Gastrocnemius medialis (tissue), 4 donors: ENCODE measurements at regions not wholly inside any gene's neighbourhood (a gene's known extent, or its start where the extent isn't known, plus 50 kb on each side); places are given as distances from the start of the nearest gene placed in this dataset.

Source experiments
- CTCF ChIP-seq, 5 experiments: fragments of 450-650 bp in 3 of 5; fragments of 200-600 bp in 2 of 5; sonication (generic) in 2 of 5; IDR thresholded peaks in 4 of 5; conservative IDR thresholded peaks in 1 of 5; 1 replicate in 4 of 5; 2 replicates in 1 of 5; pipeline ENCODE4 v1.5.1; 2016 to 2019; ENCODE audit warnings: antibody characterized with exemption in 5 of 5, mild to moderate bottlenecking in 3 of 5, moderate library complexity in 3 of 5
- POLR2A ChIP-seq, 2 donors: fragments of 450-650 bp; IDR thresholded peaks; one replicate each; pipeline ENCODE4 v1.6.1; 2017; ENCODE audit warnings: antibody characterized with exemption in 2 of 2, mild to moderate bottlenecking in 2 of 2, moderate library complexity in 2 of 2

DNA sequence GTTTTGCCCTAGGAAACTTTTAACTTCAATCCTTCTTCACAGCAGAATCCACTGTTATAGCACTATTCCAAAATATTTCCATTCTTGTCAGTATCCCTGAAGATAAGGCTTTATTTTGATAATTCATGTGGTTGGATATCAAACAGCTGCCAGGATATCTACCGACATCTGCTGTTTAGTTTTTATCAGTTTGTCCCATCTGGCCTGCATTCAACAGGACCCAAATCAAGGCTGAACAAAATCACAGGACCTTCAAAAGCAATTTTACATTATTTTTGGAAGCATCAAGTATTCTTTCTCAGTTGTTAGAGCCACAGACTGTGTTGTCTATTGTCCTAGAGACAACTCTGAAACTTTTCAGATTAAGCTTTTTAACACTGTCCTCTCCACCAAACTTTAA is 429.0 kb upstream of the PIK3C3 start:
- no peak for TF ChIP-seq CTCF (IDR thresholded peaks at IDR 0.05 in 4 of 5, conservative IDR thresholded peaks at IDR 0.05 in 1 of 5)
- TF ChIP-seq POLR2A (IDR thresholded peaks at IDR 0.05): no peak
